ENCODE measurements at regions not wholly inside any gene's neighbourhood (a gene's known extent, or its start where the extent isn't known, plus 50 kb on each side); places are given as distances from the start of the nearest gene placed in this dataset.

DNA sequence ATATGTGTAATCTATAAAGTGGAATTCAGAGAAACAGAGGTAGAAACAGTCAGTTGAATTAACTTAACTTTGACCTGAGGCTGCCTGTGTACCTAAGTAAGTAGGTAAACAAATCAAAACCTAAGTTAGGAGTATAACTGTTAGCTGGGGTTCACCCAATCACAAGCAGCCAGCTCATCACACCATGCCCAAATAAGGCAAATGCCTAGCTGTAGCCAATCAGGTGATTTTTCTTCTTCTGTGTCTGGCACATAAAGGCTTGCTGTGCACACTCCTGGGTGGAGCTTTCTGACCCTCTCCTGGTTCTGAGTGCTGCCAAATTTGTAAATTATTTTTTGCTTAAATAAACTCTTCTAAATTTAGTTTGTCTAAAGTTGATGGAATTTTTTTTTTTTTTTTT, 54.7 kb upstream of the TRIM39 start:
- DNase-seq (ENCODE audit: low read depth): no peak
- TF ChIP-seq, protein P1, sequence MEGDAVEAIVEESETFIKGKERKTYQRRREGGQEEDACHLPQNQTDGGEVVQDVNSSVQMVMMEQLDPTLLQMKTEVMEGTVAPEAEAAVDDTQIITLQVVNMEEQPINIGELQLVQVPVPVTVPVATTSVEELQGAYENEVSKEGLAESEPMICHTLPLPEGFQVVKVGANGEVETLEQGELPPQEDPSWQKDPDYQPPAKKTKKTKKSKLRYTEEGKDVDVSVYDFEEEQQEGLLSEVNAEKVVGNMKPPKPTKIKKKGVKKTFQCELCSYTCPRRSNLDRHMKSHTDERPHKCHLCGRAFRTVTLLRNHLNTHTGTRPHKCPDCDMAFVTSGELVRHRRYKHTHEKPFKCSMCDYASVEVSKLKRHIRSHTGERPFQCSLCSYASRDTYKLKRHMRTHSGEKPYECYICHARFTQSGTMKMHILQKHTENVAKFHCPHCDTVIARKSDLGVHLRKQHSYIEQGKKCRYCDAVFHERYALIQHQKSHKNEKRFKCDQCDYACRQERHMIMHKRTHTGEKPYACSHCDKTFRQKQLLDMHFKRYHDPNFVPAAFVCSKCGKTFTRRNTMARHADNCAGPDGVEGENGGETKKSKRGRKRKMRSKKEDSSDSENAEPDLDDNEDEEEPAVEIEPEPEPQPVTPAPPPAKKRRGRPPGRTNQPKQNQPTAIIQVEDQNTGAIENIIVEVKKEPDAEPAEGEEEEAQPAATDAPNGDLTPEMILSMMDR (conservative IDR thresholded peaks at IDR 0.05; ENCODE audit: low read length): no peak
- H3K4me3 ChIP-seq (ENCODE audit: low read length): no peak overlapping the region

DNA sequence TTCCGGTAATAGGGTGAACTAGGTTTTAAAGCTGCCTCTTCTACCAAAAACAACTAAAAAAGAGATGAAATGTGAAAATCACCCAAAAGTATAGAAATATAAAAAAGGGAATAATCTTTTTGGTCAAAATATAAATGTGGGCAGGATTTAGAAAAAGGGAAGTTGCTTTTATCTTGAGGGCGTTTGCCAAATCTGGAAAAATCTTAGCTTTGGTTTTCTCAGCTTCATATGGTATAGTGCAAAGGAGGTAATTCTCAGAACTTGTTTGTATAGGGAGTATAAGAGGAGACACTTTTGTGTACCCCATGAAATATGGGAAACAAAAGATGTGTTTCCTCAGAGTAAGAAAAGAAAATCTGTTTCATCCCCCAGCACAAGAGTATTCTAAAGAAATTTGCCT, 54.2 kb upstream of the TRIM26 start:
- H3K4me3 ChIP-seq (ENCODE audit: low read length): no peak overlapping the region
- TF ChIP-seq, protein P1 (conservative IDR thresholded peaks at IDR 0.05; ENCODE audit: low read length): no peak
- no peak for DNase-seq (ENCODE audit: low read depth)

DNA sequence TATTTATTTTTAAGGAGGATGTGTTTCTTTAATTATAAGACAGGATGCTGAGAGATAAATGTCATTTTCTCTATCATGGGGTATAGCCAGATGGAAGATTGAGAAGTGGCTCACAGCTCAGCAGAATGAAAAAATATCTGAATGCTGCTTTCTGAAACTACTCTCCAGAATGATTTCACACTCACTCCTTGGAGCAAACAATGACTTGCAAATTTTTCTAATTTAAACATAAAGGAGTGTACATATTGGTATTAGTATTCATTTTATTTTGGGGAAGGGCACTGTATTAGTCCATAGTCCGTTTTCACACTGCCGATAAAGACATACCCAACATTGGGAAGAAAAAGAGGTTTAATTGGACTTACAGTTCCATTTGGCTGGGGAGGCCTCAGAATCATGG, 52.4 kb upstream of the TRIM26 start:
- DNase-seq (ENCODE audit: low read depth): no peak
- H3K4me3 ChIP-seq (ENCODE audit: low read length): no peak overlapping the region
- TF ChIP-seq, protein P1 (conservative IDR thresholded peaks at IDR 0.05; ENCODE audit: low read length): no peak

DNA sequence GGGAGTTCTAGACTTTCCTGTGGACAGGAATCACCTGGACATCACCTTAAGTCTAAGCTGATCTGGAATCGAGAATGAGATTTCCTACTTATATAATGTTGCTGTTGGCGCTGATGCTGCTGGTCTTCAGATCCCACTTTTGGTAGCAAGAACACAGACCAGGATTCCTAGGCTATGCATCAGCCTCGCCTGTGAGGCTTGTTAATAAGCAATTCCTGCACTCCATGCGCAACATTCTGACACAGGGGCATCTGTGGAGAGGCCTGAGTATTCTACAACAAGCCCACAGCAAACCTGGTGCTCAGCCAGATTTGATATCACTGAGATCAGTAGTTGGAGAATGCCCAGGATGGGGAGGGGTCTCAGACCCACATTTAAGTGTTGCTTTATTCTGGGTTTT, 52.0 kb upstream of the TRIM26 start:
- no peak overlapping the region for H3K4me3 ChIP-seq (ENCODE audit: low read length)
- DNase-seq (ENCODE audit: low read depth): peak; percentile 29
- TF ChIP-seq, protein P1 (conservative IDR thresholded peaks at IDR 0.05; ENCODE audit: low read length): no peak

DNA sequence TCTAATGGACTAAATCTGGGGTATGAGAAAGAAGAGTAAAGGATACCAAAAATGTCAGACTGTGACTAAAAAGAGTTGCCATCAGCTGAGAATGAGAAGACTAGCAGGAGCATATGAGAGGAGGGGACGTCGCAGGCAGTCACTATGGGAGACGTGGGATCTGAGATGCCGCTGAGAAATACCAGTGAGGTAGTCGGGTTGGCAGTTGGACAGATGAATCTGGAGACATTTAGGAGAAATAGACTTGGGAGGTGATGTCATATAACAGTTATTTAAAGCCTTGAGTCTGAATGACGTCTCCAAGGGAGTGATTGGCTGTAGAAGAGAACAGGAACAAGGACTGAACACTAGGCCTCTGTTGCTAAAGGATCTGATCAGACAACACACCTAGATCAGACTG, 51.5 kb upstream of the TRIM26 start:
- H3K4me3 ChIP-seq (ENCODE audit: low read length): no peak overlapping the region
- TF ChIP-seq, protein P1 (conservative IDR thresholded peaks at IDR 0.05; ENCODE audit: low read length): no peak
- DNase-seq (ENCODE audit: low read depth): peak; percentile 74

DNA sequence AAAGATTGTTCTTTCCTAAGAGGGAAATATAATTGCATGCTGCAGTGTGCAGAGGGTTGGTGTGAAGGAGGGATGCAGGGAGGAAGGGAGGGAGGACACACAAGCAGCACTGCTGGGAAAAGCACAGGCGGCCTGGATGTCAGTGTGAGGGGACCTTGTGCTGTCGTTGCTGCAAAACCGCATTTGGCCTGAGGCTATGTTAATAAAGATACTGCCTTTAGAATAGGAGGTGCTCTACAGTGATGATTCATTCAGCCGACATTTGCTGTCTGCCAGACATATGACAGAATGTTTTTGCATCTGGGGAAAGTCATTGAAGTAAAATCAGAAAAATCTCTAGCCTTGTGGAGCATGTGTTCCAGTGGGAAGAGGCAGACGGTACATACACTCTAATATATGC, 50.5 kb upstream of the TRIM26 start:
- no peak overlapping the region for H3K4me3 ChIP-seq (ENCODE audit: low read length)
- TF ChIP-seq, protein P1 (conservative IDR thresholded peaks at IDR 0.05; ENCODE audit: low read length): no peak
- DNase-seq (ENCODE audit: low read depth): peak; percentile 74
